ENCODE measurements at regions not wholly inside any gene's neighbourhood (a gene's known extent, or its start where the extent isn't known, plus 50 kb on each side); places are given as distances from the start of the nearest gene placed in this dataset.

DNA sequence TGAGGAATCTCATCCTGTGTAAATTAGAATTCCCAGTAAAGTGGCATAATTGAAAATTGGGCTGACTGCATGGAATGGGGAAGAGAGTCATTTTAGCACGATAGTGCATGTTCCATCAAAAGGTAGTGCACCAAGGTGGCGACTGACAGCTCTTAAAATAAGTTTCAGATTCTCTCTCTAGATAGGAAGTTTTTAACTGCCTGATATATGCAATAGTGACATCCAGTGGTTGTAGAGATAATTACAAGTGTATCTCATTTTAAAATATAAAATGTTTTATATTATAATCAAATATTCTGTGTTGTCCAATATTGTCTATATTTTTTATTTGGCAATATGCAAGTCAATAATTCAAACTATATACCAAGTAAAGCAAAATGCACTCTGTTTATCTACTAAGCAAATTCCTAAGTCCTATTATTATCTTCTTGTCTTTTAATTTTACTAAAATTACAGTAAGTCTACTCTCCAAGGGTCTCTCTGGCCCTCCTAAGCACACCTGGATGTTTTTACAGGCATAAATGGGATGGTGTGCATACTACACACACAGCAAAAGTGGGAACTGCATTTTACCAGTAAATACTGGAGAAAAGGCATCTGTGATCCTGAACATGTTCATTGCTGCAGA lies 397.7 kb upstream of the HNRNPA3 start:
- no peaks in the 10 kb centered on the region for H3K27me3 ChIP-seq (ENCODE audit: low read depth, low read length)
- no peaks in the 10 kb centered on the region for H3K36me3 ChIP-seq (ENCODE audit: control insufficient read depth in 1 of 2, insufficient read depth in 2 of 2, low read length in 2 of 2)
- H3K4me3 ChIP-seq (ENCODE audit: low read depth in 1 of 2, low read length in 2 of 2): no peak overlapping the region
- H3K4me1 ChIP-seq (ENCODE audit: control insufficient read depth in 1 of 2, insufficient read depth in 2 of 2, low read length in 2 of 2): peaks cover 0 to 9% of the 10 kb centered on the region in 2 donors
- H3K27ac ChIP-seq (ENCODE audit: low read length): no peak overlapping the region
- no peaks in the 10 kb centered on the region for H3K9me3 ChIP-seq (ENCODE audit: control insufficient read depth in 1 of 2, low read length in 2 of 2)

DNA sequence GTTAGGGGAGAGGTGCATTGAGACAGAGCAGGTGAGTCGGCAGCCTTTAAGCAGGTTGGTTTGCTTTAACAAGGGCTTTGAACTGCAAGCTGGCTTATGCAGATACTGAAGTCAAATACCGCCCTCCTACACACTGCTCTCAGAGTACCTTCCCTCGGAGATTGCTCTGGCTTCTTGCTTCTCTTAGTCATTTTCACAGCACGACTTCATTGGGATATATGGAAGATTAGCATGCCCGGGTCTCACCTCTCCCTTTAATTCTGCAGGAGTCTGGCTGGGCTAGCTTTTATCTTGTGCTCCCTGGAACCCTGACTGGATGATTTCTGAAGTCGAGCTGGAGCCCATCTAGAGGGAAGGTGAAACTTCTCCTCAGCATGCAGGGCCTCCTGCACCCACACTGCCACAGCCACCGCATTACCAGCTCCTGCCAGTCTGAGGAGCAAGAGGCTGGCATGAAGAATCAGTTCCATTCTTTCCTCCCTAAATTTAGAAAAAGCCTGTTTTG lies 395.5 kb upstream of the HNRNPA3 start:
- H3K9me3 ChIP-seq (ENCODE audit: control insufficient read depth in 1 of 2, low read length in 2 of 2): no peaks in the 10 kb centered on the region
- H3K4me1 ChIP-seq (ENCODE audit: control insufficient read depth in 1 of 2, insufficient read depth in 2 of 2, low read length in 2 of 2): peaks cover 0 to 9% of the 10 kb centered on the region in 2 donors
- H3K27me3 ChIP-seq (ENCODE audit: low read depth, low read length): no peaks in the 10 kb centered on the region
- H3K27ac ChIP-seq (ENCODE audit: low read length): no peak overlapping the region
- H3K4me3 ChIP-seq (ENCODE audit: low read depth in 1 of 2, low read length in 2 of 2): no peak overlapping the region
- H3K36me3 ChIP-seq (ENCODE audit: control insufficient read depth in 1 of 2, insufficient read depth in 2 of 2, low read length in 2 of 2): no peaks in the 10 kb centered on the region

DNA sequence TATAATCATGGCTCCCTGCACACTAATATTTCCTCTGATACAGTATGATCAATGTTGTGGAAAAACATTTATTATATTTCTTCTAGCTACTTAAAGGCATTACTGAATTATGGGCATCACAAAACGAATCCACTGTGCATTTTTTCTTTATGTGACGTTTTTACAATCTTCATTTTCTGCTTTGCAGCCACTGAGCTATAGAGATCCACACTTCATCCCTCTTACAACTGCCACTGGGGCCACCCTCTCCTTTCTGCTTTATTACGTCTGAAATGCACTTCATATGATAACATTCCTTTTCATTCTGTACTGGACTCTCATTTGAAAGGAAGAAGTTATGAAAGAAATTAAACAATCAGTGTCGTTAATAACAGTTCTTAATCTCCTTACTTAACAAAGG lies 394.5 kb upstream of the HNRNPA3 start:
- H3K9me3 ChIP-seq (ENCODE audit: control insufficient read depth in 1 of 2, low read length in 2 of 2): no peaks in the 10 kb centered on the region
- no peaks in the 10 kb centered on the region for H3K36me3 ChIP-seq (ENCODE audit: control insufficient read depth in 1 of 2, insufficient read depth in 2 of 2, low read length in 2 of 2)
- no peaks in the 10 kb centered on the region for H3K27me3 ChIP-seq (ENCODE audit: low read depth, low read length)
- no peak overlapping the region for H3K4me3 ChIP-seq (ENCODE audit: low read depth in 1 of 2, low read length in 2 of 2)
- H3K27ac ChIP-seq (ENCODE audit: low read length): no peak overlapping the region
- peaks cover 0 to 4% of the 10 kb centered on the region in 2 donors for H3K4me1 ChIP-seq (ENCODE audit: control insufficient read depth in 1 of 2, insufficient read depth in 2 of 2, low read length in 2 of 2)

DNA sequence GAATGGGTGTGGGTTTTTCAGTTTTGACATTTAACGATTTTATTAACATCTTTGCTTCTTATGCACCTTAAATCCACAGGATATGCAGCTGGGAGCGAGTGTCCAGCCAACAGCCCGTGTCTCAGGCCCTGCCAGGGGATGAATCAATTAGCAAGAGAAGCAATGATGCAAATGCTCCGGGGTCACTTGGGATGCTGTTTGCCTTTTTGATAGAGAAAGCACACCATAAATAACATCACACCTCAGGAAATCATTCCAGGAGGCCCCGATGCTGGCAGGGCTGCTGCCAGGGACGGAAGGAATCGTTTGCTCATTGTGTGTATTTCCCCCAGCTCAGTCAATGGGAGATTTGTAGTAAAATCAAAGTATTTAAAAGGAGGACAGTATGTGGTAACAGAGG lies 394.0 kb upstream of the HNRNPA3 start:
- no peaks in the 10 kb centered on the region for H3K9me3 ChIP-seq (ENCODE audit: control insufficient read depth in 1 of 2, low read length in 2 of 2)
- H3K4me3 ChIP-seq (ENCODE audit: low read depth in 1 of 2, low read length in 2 of 2): no peak overlapping the region
- peaks cover 0 to 4% of the 10 kb centered on the region in 2 donors for H3K4me1 ChIP-seq (ENCODE audit: control insufficient read depth in 1 of 2, insufficient read depth in 2 of 2, low read length in 2 of 2)
- H3K27ac ChIP-seq (ENCODE audit: low read length): no peak overlapping the region
- H3K27me3 ChIP-seq (ENCODE audit: low read depth, low read length): no peaks in the 10 kb centered on the region
- no peaks in the 10 kb centered on the region for H3K36me3 ChIP-seq (ENCODE audit: control insufficient read depth in 1 of 2, insufficient read depth in 2 of 2, low read length in 2 of 2)

DNA sequence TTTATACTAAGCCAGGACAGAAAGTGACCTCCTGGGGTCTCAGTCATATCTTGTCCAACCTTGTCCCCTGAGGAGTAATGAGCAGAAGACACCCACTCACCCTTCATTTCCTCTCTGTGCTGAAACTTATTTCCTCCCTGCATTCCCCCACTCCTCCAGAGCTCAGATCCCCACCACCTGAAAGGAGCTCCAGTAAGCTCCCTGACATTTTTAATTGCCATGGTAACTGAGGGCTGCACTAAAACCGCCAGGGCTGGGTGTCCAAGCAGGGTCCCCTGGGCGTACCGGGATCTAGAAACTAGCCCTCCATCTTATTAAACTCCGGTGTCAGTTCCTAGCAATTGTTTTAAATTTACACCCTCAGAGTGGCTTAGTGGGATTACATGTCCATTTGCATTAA lies 393.3 kb upstream of the HNRNPA3 start:
- H3K36me3 ChIP-seq (ENCODE audit: control insufficient read depth in 1 of 2, insufficient read depth in 2 of 2, low read length in 2 of 2): no peaks in the 10 kb centered on the region
- no peaks in the 10 kb centered on the region for H3K27me3 ChIP-seq (ENCODE audit: low read depth, low read length)
- no peak overlapping the region for H3K27ac ChIP-seq (ENCODE audit: low read length)
- no peak overlapping the region for H3K4me3 ChIP-seq (ENCODE audit: low read depth in 1 of 2, low read length in 2 of 2)
- H3K4me1 ChIP-seq (ENCODE audit: control insufficient read depth in 1 of 2, insufficient read depth in 2 of 2, low read length in 2 of 2): no peaks in the 10 kb centered on the region
- H3K9me3 ChIP-seq (ENCODE audit: control insufficient read depth in 1 of 2, low read length in 2 of 2): no peaks in the 10 kb centered on the region

DNA sequence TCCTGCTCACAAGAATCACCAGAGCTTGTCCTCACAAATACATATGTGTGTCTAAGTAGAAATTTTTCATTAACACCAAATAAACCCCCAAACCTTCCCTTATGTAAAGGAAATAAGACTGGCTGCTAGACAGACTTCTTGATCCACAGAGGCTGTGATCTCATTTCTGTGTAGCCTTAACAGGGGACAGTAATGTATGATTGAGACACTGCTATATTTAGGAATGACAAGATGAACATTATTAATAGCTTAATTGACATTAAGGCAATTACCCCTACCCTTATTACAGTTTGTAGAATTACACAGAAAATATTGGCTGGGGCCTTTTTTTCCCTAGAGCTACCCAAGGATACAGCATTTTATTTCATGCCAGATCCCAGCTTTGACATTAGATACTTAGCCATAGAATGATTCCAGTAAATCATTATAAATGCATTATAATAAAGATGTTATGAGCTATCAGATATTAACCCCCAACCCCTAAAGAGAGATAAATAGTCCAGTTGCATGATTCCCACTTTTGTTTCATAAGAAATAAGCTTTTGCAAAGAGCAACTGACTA lies 392.1 kb upstream of the HNRNPA3 start:
- H3K9me3 ChIP-seq (ENCODE audit: control insufficient read depth in 1 of 2, low read length in 2 of 2): no peaks in the 10 kb centered on the region
- no peak overlapping the region for H3K27ac ChIP-seq (ENCODE audit: low read length)
- H3K36me3 ChIP-seq (ENCODE audit: control insufficient read depth in 1 of 2, insufficient read depth in 2 of 2, low read length in 2 of 2): no peaks in the 10 kb centered on the region
- H3K4me1 ChIP-seq (ENCODE audit: control insufficient read depth in 1 of 2, insufficient read depth in 2 of 2, low read length in 2 of 2): no peaks in the 10 kb centered on the region
- no peak overlapping the region for H3K4me3 ChIP-seq (ENCODE audit: low read depth in 1 of 2, low read length in 2 of 2)
- H3K27me3 ChIP-seq (ENCODE audit: low read depth, low read length): no peaks in the 10 kb centered on the region

DNA sequence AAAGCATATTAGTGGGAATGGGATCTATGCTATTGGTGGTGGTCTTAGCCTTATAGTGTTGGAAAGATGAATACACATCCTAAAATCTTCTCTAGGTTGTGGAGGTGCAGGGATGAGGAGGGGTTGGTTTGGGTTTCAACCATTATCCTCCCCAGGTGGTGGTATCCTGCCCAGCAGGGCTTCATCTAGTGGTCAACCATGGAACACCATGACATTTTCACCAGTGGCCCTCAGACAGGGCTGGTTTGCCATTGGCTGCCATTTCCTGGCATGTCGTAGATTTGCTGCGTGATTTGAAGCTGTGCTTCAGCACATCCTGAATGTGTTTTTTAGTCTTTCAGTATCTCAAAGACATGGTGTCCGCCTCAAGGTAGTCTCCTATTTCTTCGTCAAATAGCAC lies 391.2 kb upstream of the HNRNPA3 start:
- no peaks in the 10 kb centered on the region for H3K36me3 ChIP-seq (ENCODE audit: control insufficient read depth in 1 of 2, insufficient read depth in 2 of 2, low read length in 2 of 2)
- no peaks in the 10 kb centered on the region for H3K9me3 ChIP-seq (ENCODE audit: control insufficient read depth in 1 of 2, low read length in 2 of 2)
- no peaks in the 10 kb centered on the region for H3K4me1 ChIP-seq (ENCODE audit: control insufficient read depth in 1 of 2, insufficient read depth in 2 of 2, low read length in 2 of 2)
- no peaks in the 10 kb centered on the region for H3K27me3 ChIP-seq (ENCODE audit: low read depth, low read length)
- H3K27ac ChIP-seq (ENCODE audit: low read length): no peak overlapping the region
- no peak overlapping the region for H3K4me3 ChIP-seq (ENCODE audit: low read depth in 1 of 2, low read length in 2 of 2)

DNA sequence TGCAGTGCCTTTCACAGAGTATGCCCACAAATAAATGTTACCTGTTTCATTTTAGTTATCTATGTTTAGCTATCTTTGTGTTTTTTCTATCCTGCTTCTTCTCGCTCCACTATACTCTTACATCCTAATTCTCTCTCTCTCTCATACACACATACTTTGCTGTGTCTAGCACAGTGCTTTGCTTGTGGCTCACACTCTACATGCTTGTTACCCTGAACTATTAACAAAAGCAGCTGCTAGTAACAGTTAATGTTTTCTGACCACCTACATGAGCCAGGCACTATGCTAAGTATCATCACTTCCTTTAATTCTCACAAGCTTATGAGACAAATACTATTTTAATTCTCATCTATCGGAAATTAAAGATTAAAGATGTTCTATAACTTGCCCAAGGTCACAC lies 390.5 kb upstream of the HNRNPA3 start:
- Histone ChIP-seq H3K27ac (ENCODE audit: low read length) (no peak overlapping the region), H3K4me1 (ENCODE audit: control insufficient read depth in 1 of 2, insufficient read depth in 2 of 2, low read length in 2 of 2) (no peaks in the 10 kb centered on the region), H3K36me3 (ENCODE audit: control insufficient read depth in 1 of 2, insufficient read depth in 2 of 2, low read length in 2 of 2) (no peaks in the 10 kb centered on the region), H3K27me3 (ENCODE audit: low read depth, low read length) (no peaks in the 10 kb centered on the region), H3K9me3 (ENCODE audit: control insufficient read depth in 1 of 2, low read length in 2 of 2) (no peaks in the 10 kb centered on the region), H3K4me3 (ENCODE audit: low read depth in 1 of 2, low read length in 2 of 2) (no peak overlapping the region)

DNA sequence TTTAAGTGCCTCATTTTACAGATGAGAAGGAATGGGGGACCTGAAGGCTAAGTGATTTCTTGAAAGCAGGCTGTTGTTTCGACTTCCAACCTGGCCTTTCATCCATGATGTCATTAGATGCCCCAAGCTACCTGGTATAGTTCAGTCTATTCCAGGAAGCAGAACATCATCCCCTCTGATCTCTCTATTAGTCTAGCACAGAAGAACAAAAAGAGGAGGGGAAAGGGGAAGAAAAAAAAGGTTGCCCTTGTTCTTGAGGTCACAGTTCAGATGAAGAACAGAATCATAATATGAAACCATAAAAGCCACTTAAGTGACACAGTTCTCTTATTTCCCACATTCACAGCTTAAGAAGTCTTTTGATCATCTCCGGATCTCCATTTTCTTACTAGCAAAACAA lies 386.2 kb upstream of the HNRNPA3 start:
- Histone ChIP-seq H3K9me3 (ENCODE audit: control insufficient read depth in 1 of 2, low read length in 2 of 2) (no peaks in the 10 kb centered on the region), H3K27me3 (ENCODE audit: low read depth, low read length) (no peaks in the 10 kb centered on the region), H3K4me3 (ENCODE audit: low read depth in 1 of 2, low read length in 2 of 2) (no peak overlapping the region), H3K4me1 (ENCODE audit: control insufficient read depth in 1 of 2, insufficient read depth in 2 of 2, low read length in 2 of 2) (no peaks in the 10 kb centered on the region), H3K27ac (ENCODE audit: low read length) (no peak overlapping the region), H3K36me3 (ENCODE audit: control insufficient read depth in 1 of 2, insufficient read depth in 2 of 2, low read length in 2 of 2) (no peaks in the 10 kb centered on the region)

DNA sequence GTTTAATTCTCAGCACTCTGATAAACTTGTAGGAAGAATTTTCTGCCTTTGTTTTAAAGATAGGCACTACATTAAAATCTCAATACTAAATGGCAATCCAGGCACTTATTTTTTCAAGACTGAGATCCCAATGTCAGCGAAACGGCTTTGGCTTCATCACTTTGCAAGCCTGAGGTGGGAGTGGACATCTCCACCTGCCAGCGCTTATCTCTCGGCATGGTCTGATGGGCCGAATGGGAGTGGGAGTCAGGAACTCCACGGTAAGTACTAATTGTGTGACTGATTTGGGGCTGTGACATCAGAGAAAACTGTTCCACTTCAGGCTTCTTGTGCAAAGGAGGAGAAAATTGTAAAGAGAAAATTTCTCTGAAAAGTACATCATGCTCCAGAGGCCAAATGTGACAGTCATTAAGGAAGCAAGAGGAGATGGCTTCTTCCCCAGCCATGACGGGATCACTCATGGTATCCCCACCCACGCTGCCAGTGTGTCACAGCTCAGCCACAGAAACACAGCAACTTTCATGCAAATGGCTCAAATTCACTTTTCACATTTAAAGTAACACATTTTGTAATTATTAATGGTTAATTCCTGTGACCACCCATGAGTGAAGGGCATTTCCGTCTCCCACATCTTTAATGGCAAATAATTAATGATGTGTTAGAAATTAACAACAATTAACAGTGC lies 385.5 kb upstream of the HNRNPA3 start:
- Histone ChIP-seq H3K36me3 (ENCODE audit: control insufficient read depth in 1 of 2, insufficient read depth in 2 of 2, low read length in 2 of 2) (no peaks in the 10 kb centered on the region), H3K27ac (ENCODE audit: low read length) (no peak overlapping the region), H3K27me3 (ENCODE audit: low read depth, low read length) (no peaks in the 10 kb centered on the region), H3K4me3 (ENCODE audit: low read depth in 1 of 2, low read length in 2 of 2) (no peak overlapping the region), H3K4me1 (ENCODE audit: control insufficient read depth in 1 of 2, insufficient read depth in 2 of 2, low read length in 2 of 2) (no peaks in the 10 kb centered on the region), H3K9me3 (ENCODE audit: control insufficient read depth in 1 of 2, low read length in 2 of 2) (no peaks in the 10 kb centered on the region)

DNA sequence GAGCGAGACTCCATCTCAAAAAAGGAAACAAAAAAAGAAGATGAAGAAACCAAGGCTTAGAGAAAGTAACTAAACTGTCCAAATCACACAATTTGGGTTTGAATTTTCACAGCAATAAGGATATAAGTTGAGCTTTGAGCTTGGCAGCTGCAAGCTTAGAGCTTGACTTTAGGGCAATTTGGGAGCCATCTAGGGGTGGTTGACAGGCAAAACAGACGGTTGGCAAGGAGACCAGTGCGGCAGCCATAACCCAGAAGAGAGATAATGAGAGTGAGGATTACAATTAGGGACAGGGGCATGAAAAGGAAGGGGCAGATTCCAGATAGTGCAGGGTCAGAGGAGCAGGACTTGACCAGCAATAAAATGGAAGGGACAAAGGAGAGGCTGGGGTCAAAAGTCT lies 382.2 kb upstream of the HNRNPA3 start:
- H3K36me3 ChIP-seq (ENCODE audit: control insufficient read depth in 1 of 2, insufficient read depth in 2 of 2, low read length in 2 of 2): no peaks in the 10 kb centered on the region
- no peaks in the 10 kb centered on the region for H3K27me3 ChIP-seq (ENCODE audit: low read depth, low read length)
- no peak overlapping the region for H3K27ac ChIP-seq (ENCODE audit: low read length)
- no peak overlapping the region for H3K4me3 ChIP-seq (ENCODE audit: low read depth in 1 of 2, low read length in 2 of 2)
- H3K9me3 ChIP-seq (ENCODE audit: control insufficient read depth in 1 of 2, low read length in 2 of 2): no peaks in the 10 kb centered on the region
- H3K4me1 ChIP-seq (ENCODE audit: control insufficient read depth in 1 of 2, insufficient read depth in 2 of 2, low read length in 2 of 2): no peaks in the 10 kb centered on the region
